Caco-2 (cell line): ENCODE measurements at regions not wholly inside any gene's neighbourhood (a gene's known extent, or its start where the extent isn't known, plus 50 kb on each side); places are given as distances from the start of the nearest gene placed in this dataset.
"Not testable (repeated sequence)": the region's sequence is repeated elsewhere in the genome, so short reads cannot be mapped to it uniquely, and the experiment has no call there.

Experiments used
- BruUV-seq: library from RNA; stranded (reverse); fragments of 400-500 nt; replicated peaks from 2 replicates; lab custom pipeline; 2021; lab: Mats Ljungman, UMichigan
- CTCF ChIA-PET: fragments of 300-600 bp; sonication (Branson Sonifier 250); formaldehyde crosslinking; loops from one replicate; lab custom pipeline; 2022; ENCODE audit warnings: antibody characterized with exemption; lab: Charles Lee
- POLR2A ChIA-PET: fragments of 300-600 bp; sonication (Branson Sonifier 250); formaldehyde crosslinking; loops from one replicate; lab custom pipeline; 2022; ENCODE audit warnings: antibody characterized with exemption; lab: Charles Lee
- DNase-seq, 2 experiments: peaks; one replicate each; pipeline versions ENCODE4 v3.0.0 to v3.0.0-alpha.2; 2020 to 2022
- H3K27me3 ChIP-seq: replicated peaks from 2 replicates; pipeline ENCODE4 v1.6.0; 2011; ENCODE audit warnings: low read length; ENCODE audit not compliant: control insufficient read depth, insufficient read depth
- H3K36me3 ChIP-seq: 2 replicates; pipeline ENCODE4 v1.5.1; 2011; ENCODE audit warnings: low read length; ENCODE audit not compliant: control insufficient read depth, insufficient read depth
- H3K4me1 ChIP-seq: fragments of 250-450 bp; sonication (Bioruptor Pico); 2 replicates; pipeline ENCODE4 v1.5.1; 2020; ENCODE audit warnings: mild to moderate bottlenecking
- H3K4me3 ChIP-seq: 2 replicates; pipeline ENCODE4 v1.5.1; 2011; ENCODE audit warnings: low read depth, mild to moderate bottlenecking, control low read depth, low read length
- H3K9me3 ChIP-seq: fragments of 250-450 bp; sonication (Bioruptor Pico); 2 replicates; pipeline ENCODE4 v1.5.1; 2020; ENCODE audit warnings: mild to moderate bottlenecking, moderate library complexity
- H3K27ac Mint-ChIP-seq: one replicate; pipeline ENCODE4 v1.8.0; 2022; ENCODE audit warnings: mixed read lengths; ENCODE audit not compliant: unreplicated experiment
- H3K27me3 Mint-ChIP-seq: one replicate; pipeline ENCODE4 v1.8.0; 2022; ENCODE audit warnings: mixed read lengths; ENCODE audit not compliant: insufficient read depth, unreplicated experiment
- H3K36me3 Mint-ChIP-seq: one replicate; pipeline ENCODE4 v1.8.0; 2022; ENCODE audit warnings: mild to moderate bottlenecking, mixed read lengths; ENCODE audit not compliant: insufficient read depth, unreplicated experiment
- H3K4me1 Mint-ChIP-seq: one replicate; pipeline ENCODE4 v1.8.0; 2022; ENCODE audit warnings: low read depth, mixed read lengths; ENCODE audit not compliant: unreplicated experiment
- H3K4me3 Mint-ChIP-seq: one replicate; pipeline ENCODE4 v1.8.0; 2022; ENCODE audit warnings: mild to moderate bottlenecking, moderate library complexity, mixed read lengths; ENCODE audit not compliant: unreplicated experiment
- H3K9me3 Mint-ChIP-seq: one replicate; pipeline ENCODE4 v1.8.0; 2022; ENCODE audit warnings: mixed read lengths; ENCODE audit not compliant: unreplicated experiment
- intact Hi-C: fragments of 100-400 bp; cut with micrococcal nuclease; formaldehyde crosslinking; loops from one replicate; pipeline ENCODE4 v1.10.0; 2022; ENCODE audit not compliant: unreplicated experiment
- TF ChIP-seq, protein P1 (sequence below), 2 experiments: fragments of 200-600 bp in 1 of 2; IDR thresholded peaks; 1 replicate in 1 of 2; 2 replicates in 1 of 2; pipeline versions ENCODE4 v1.5.1 to v1.8.0; 2011 to 2022; ENCODE audit warnings: antibody characterized with exemption in 1 of 2, control low read depth in 1 of 2, inconsistent platforms in 1 of 2, low read depth in 1 of 2, low read length in 1 of 2, mild to moderate bottlenecking in 1 of 2, moderate library complexity in 1 of 2; ENCODE audit not compliant: insufficient read depth in 1 of 2, severe bottlenecking in 1 of 2, unreplicated experiment in 1 of 2

DNA sequence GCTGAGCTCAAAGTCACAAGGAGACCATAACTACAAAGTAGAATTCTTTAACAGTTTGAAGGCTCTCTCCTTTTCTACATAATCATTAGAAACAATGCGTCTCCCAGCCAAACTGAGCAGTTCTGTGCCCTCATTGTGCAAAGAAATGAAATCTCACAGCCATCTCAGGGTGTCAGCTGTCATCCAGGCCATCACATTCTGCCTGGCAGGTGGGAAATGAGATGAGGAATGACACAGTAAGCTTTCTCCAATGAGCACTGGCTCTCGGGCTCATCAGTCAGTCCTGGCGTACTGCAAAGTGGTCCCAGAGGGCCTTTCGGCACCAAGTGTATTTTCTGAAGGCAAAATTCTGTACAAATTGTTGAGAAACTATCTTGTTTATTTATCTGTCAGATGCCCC lies 306.5 kb downstream of the KCTD12 start:
- H3K9me3 Mint-ChIP-seq: peaks cover 13% of the 10 kb centered on the region
- peaks cover 6% of the 10 kb centered on the region for H3K9me3 ChIP-seq
- DNase-seq: no peak
- no peaks in the 10 kb centered on the region for H3K36me3 Mint-ChIP-seq
- intact Hi-C loops: no loop called here
- ChIA-PET CTCF (no interaction called here), POLR2A (no interaction called here)
- no peaks in the 10 kb centered on the region for H3K4me1 ChIP-seq
- H3K4me1 Mint-ChIP-seq: no peaks in the 10 kb centered on the region
- H3K4me3 ChIP-seq: no peak overlapping the region
- TF ChIP-seq, protein P1, sequence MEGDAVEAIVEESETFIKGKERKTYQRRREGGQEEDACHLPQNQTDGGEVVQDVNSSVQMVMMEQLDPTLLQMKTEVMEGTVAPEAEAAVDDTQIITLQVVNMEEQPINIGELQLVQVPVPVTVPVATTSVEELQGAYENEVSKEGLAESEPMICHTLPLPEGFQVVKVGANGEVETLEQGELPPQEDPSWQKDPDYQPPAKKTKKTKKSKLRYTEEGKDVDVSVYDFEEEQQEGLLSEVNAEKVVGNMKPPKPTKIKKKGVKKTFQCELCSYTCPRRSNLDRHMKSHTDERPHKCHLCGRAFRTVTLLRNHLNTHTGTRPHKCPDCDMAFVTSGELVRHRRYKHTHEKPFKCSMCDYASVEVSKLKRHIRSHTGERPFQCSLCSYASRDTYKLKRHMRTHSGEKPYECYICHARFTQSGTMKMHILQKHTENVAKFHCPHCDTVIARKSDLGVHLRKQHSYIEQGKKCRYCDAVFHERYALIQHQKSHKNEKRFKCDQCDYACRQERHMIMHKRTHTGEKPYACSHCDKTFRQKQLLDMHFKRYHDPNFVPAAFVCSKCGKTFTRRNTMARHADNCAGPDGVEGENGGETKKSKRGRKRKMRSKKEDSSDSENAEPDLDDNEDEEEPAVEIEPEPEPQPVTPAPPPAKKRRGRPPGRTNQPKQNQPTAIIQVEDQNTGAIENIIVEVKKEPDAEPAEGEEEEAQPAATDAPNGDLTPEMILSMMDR (IDR thresholded peaks at IDR 0.05; ENCODE audit: insufficient read depth in 1 of 2, low read depth in 1 of 2, low read length in 1 of 2, severe bottlenecking in 1 of 2, unreplicated experiment in 1 of 2): no peak
- H3K27me3 ChIP-seq: no peaks in the 10 kb centered on the region
- H3K27ac Mint-ChIP-seq: no peak overlapping the region
- H3K36me3 ChIP-seq: no peaks in the 10 kb centered on the region
- no TSS peak for BruUV-seq
- no peak overlapping the region for H3K4me3 Mint-ChIP-seq
- no peaks in the 10 kb centered on the region for H3K27me3 Mint-ChIP-seq

DNA sequence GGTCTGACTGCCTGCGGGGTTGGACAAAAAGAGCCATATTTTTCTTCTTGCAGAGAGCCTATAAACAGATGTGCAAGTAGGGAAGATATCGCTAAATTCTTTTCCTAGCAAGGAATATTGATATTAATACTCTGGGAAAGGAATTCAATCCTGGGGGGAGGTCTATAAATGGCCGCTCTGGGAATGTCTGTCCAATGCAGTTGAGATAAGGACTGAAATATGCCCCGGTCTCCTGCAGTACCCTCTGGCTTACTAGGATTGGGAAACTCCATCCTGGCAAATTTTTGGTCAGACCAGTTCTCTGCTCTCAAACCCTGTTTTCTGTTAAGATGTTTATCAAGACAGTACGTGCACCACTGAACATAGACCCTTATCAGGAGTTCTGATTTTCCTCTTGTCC lies 310.6 kb downstream of the KCTD12 start:
- H3K36me3 ChIP-seq, H3K4me1 ChIP-seq, DNase-seq, H3K9me3 ChIP-seq, H3K4me3 ChIP-seq, intact Hi-C loops, CTCF ChIA-PET, H3K4me3 Mint-ChIP-seq, H3K27me3 ChIP-seq, BruUV-seq, H3K27ac Mint-ChIP-seq, H3K27me3 Mint-ChIP-seq, POLR2A ChIA-PET, H3K4me1 Mint-ChIP-seq, H3K36me3 Mint-ChIP-seq: not testable (repeated sequence)
- H3K9me3 Mint-ChIP-seq: peaks cover 13% of the 10 kb centered on the region

DNA sequence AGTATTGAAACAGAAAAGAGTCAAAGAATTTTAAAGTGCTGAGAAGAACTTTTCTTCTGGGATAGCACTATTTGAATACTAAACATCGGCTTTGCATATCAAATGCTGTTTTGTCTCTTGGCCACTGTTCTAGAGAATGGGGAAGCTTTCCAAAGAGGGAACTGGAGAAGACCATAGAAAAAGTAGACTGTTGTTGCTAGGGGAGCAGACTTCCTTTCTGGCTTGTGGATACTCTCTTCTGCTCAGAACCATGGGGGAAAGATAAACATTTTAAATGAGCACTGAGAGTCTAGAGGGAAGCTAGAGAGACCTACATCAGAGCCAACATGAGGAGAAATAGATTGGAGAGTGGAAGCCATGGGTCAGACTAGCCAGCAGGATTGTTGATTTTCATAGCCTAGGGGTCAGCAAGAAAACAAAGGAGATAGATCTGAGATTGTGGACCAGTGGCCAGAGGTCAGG lies 315.7 kb downstream of the KCTD12 start:
- Mint-ChIP-seq H3K36me3 (no peaks in the 10 kb centered on the region), H3K4me3 (no peak overlapping the region), H3K4me1 (no peaks in the 10 kb centered on the region), H3K9me3 (no peaks in the 10 kb centered on the region), H3K27ac (no peak overlapping the region), H3K27me3 (peaks cover 6% of the 10 kb centered on the region)
- POLR2A ChIA-PET: interaction anchor here (0.6 kb wide), 1 partner anchor 49 kb away, joined by 3 read pairs; no protein-coding TSS in a partner anchor
- Histone ChIP-seq H3K36me3 (no peaks in the 10 kb centered on the region), H3K4me3 (no peak overlapping the region), H3K27me3 (no peaks in the 10 kb centered on the region), H3K4me1 (no peaks in the 10 kb centered on the region), H3K9me3 (no peaks in the 10 kb centered on the region)
- BruUV-seq: no TSS peak
- no peak for DNase-seq
- CTCF ChIA-PET: no interaction called here
- intact Hi-C loops: no loop called here
- TF ChIP-seq, protein P1 (IDR thresholded peaks at IDR 0.05; ENCODE audit: insufficient read depth in 1 of 2, low read depth in 1 of 2, low read length in 1 of 2, severe bottlenecking in 1 of 2, unreplicated experiment in 1 of 2): no peak

DNA sequence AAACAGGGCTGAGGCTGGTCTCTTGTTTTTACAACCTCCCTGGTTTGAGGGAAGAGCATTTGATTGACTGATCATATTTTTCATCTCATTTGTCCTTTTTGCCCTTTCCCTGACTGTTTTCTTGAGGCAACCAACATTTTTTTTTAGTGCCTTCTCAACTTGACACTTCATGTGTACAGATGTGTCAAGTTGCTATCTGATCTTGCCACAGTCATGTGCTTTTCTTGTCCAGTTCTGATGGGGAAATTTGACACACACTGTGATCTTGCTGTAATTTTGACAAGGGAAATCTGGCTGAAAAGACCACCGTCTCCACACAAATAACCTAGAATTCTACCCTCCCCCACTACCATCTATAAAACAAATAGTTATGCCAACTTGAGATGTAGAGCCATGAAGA lies 329.6 kb downstream of the KCTD12 start:
- no peak overlapping the region for H3K27ac Mint-ChIP-seq
- no peak overlapping the region for H3K4me3 Mint-ChIP-seq
- H3K4me3 ChIP-seq: no peak overlapping the region
- POLR2A ChIA-PET: no interaction called here
- intact Hi-C loops: no loop called here
- no peak for DNase-seq
- H3K27me3 Mint-ChIP-seq: peaks cover 9% of the 10 kb centered on the region
- TF ChIP-seq, protein P1 (IDR thresholded peaks at IDR 0.05; ENCODE audit: insufficient read depth in 1 of 2, low read depth in 1 of 2, low read length in 1 of 2, severe bottlenecking in 1 of 2, unreplicated experiment in 1 of 2): no peak
- H3K36me3 Mint-ChIP-seq: no peaks in the 10 kb centered on the region
- peaks cover 7% of the 10 kb centered on the region for H3K4me1 Mint-ChIP-seq
- no TSS peak for BruUV-seq
- H3K36me3 ChIP-seq: no peaks in the 10 kb centered on the region
- CTCF ChIA-PET: no interaction called here
- H3K27me3 ChIP-seq: no peaks in the 10 kb centered on the region
- H3K9me3 Mint-ChIP-seq: no peaks in the 10 kb centered on the region
- no peaks in the 10 kb centered on the region for H3K4me1 ChIP-seq
- no peaks in the 10 kb centered on the region for H3K9me3 ChIP-seq
